Smooth muscle cell (in vitro differentiated cells): ENCODE measurements at regions not wholly inside any gene's neighbourhood (a gene's known extent, or its start where the extent isn't known, plus 50 kb on each side); places are given as distances from the start of the nearest gene placed in this dataset.
A peak's percentile ranks its signal among the peaks of the same experiment; 100 is the strongest.

Source experiments
- DNase-seq: peaks from one replicate; lab custom pipeline; 2025; ENCODE audit not compliant: unreplicated experiment; lab: John Stamatoyannopoulos, UW
- H2AFZ ChIP-seq: fragments of 200-600 bp; sonication (generic); 2 replicates; pipeline ENCODE4 v1.6.0; 2016; ENCODE audit warnings: antibody characterized with exemption, low read depth, mild to moderate bottlenecking
- H3F3A ChIP-seq: fragments of 200-600 bp; sonication (generic); 2 replicates; pipeline ENCODE4 v1.6.0; 2017; ENCODE audit warnings: antibody characterized with exemption, low read depth
- H3K27ac ChIP-seq: fragments of 200-600 bp; sonication (generic); 2 replicates; pipeline ENCODE4 v1.5.1; 2016; ENCODE audit warnings: low read depth, mild to moderate bottlenecking
- H3K27me3 ChIP-seq: fragments of 200-600 bp; sonication (generic); 2 replicates; pipeline ENCODE4 v1.6.1; 2016; ENCODE audit warnings: low read depth, mild to moderate bottlenecking
- H3K36me3 ChIP-seq: fragments of 200-600 bp; sonication (generic); 2 replicates; pipeline ENCODE4 v1.5.1; 2016; ENCODE audit warnings: low read depth
- H3K4me1 ChIP-seq: fragments of 200-600 bp; sonication (generic); 2 replicates; pipeline ENCODE4 v1.5.1; 2016; ENCODE audit warnings: low read depth
- H3K4me2 ChIP-seq: fragments of 200-600 bp; sonication (generic); 2 replicates; pipeline ENCODE4 v1.6.0; 2016; ENCODE audit warnings: mild to moderate bottlenecking
- H3K4me3 ChIP-seq: fragments of 200-600 bp; sonication (generic); 2 replicates; pipeline ENCODE4 v1.5.1; 2016; ENCODE audit warnings: mild to moderate bottlenecking
- H3K79me2 ChIP-seq: fragments of 200-600 bp; sonication (generic); 2 replicates; pipeline ENCODE4 v1.6.0; 2016; ENCODE audit warnings: low read depth, mild to moderate bottlenecking
- H3K9ac ChIP-seq: fragments of 200-600 bp; sonication (generic); 2 replicates; pipeline ENCODE4 v1.6.0; 2016; ENCODE audit warnings: low read depth
- H3K9me3 ChIP-seq: fragments of 200-600 bp; sonication (generic); replicated peaks from 2 replicates; pipeline ENCODE4 v1.5.1; 2016; ENCODE audit warnings: low read depth
- H4K20me1 ChIP-seq: fragments of 200-600 bp; sonication (generic); 2 replicates; pipeline ENCODE4 v1.6.0; 2016; ENCODE audit warnings: low read depth
- CTCF ChIP-seq: fragments of 200-600 bp; sonication (generic); IDR thresholded peaks from 2 replicates; pipeline ENCODE4 v1.5.1; 2017; ENCODE audit warnings: borderline replicate concordance, mild to moderate bottlenecking, antibody characterized with exemption; ENCODE audit not compliant: insufficient read depth, poor library complexity, severe bottlenecking
- WGBS: methylation state at CpG from one replicate; pipeline ENCODE4 v1.1.7; 2016; ENCODE audit warnings: low lambda C conversion rate; 5-methylcytosine and 5-hydroxymethylcytosine counted together

GRCh38 chr1:209265301-209265700 is 318.2 kb upstream of the CAMK1G start:
- no peak for DNase-seq
- Histone ChIP-seq H3K4me2 (no peak overlapping the region), H3K4me3 (no peak overlapping the region), H2AFZ (no peak overlapping the region), H3K36me3 (no peaks in the 10 kb centered on the region), H4K20me1 (no peaks in the 10 kb centered on the region), H3K79me2 (no peaks in the 10 kb centered on the region), H3K27ac (no peak overlapping the region), H3K4me1 (no peaks in the 10 kb centered on the region), H3K27me3 (no peaks in the 10 kb centered on the region), H3K9ac (no peak overlapping the region), H3K9me3 (no peaks in the 10 kb centered on the region), H3F3A (no peaks in the 10 kb centered on the region)
- 87% methylated on average over 7 of the region's 7 CpGs for WGBS
- no peak for TF ChIP-seq CTCF

GRCh38 chr1:209266590-209267205 is 316.8 kb upstream of the CAMK1G start:
- DNase-seq = no peak
- 42% methylated on average over 5 of the region's 5 CpGs for WGBS
- no peaks in the 10 kb centered on the region for H3K27me3 ChIP-seq
- no peaks in the 10 kb centered on the region for H4K20me1 ChIP-seq
- no peak overlapping the region for H3K4me3 ChIP-seq
- H3K27ac ChIP-seq = no peak overlapping the region
- H2AFZ ChIP-seq = peak overlapping the region; percentile 20
- H3K4me2 ChIP-seq = peak overlapping the region; percentile 28
- H3K36me3 ChIP-seq = no peaks in the 10 kb centered on the region
- H3K9ac ChIP-seq = no peak overlapping the region
- H3K79me2 ChIP-seq = no peaks in the 10 kb centered on the region
- no peak for TF ChIP-seq CTCF
- no peaks in the 10 kb centered on the region for H3K4me1 ChIP-seq
- no peaks in the 10 kb centered on the region for H3F3A ChIP-seq
- H3K9me3 ChIP-seq = no peaks in the 10 kb centered on the region

GRCh38 chr1:209267968-209268367 is 315.5 kb upstream of the CAMK1G start:
- Histone ChIP-seq H3K4me2 (no peak overlapping the region), H4K20me1 (no peaks in the 10 kb centered on the region), H3F3A (no peaks in the 10 kb centered on the region), H3K79me2 (no peaks in the 10 kb centered on the region), H2AFZ (no peak overlapping the region), H3K27me3 (no peaks in the 10 kb centered on the region), H3K9me3 (no peaks in the 10 kb centered on the region), H3K9ac (no peak overlapping the region), H3K4me1 (no peaks in the 10 kb centered on the region), H3K4me3 (no peak overlapping the region), H3K36me3 (no peaks in the 10 kb centered on the region), H3K27ac (no peak overlapping the region)
- no peak for DNase-seq
- WGBS = 95% methylated on average over 2 of the region's 2 CpGs
- no peak for TF ChIP-seq CTCF

- no peaks in the 10 kb centered on the region for H3K79me2 ChIP-seq
- no peak for DNase-seq
- H3K4me2 ChIP-seq = no peak overlapping the region
- 64% methylated on average over 1 of the region's 1 CpG for WGBS
- no peaks in the 10 kb centered on the region for H3K4me1 ChIP-seq
- no peak overlapping the region for H2AFZ ChIP-seq
- TF ChIP-seq CTCF = no peak
- no peak overlapping the region for H3K9ac ChIP-seq
- no peak overlapping the region for H3K27ac ChIP-seq
- H3K9me3 ChIP-seq = no peaks in the 10 kb centered on the region
- no peaks in the 10 kb centered on the region for H3F3A ChIP-seq
- no peaks in the 10 kb centered on the region for H3K27me3 ChIP-seq
- H4K20me1 ChIP-seq = no peaks in the 10 kb centered on the region
- no peaks in the 10 kb centered on the region for H3K36me3 ChIP-seq
- H3K4me3 ChIP-seq = no peak overlapping the region
Observed at GRCh38 chr1:209268479-209268878, 315.0 kb upstream of the CAMK1G start.
